ENCODE measurements at regions not wholly inside any gene's neighbourhood (a gene's known extent, or its start where the extent isn't known, plus 50 kb on each side); places are given as distances from the start of the nearest gene placed in this dataset.

GRCh38 chr6:156316583-156317125, 460.5 kb upstream of the ARID1B start:
- Histone ChIP-seq H2BK15ac (ENCODE audit: low read depth, low read length) (no peak overlapping the region), H3K27me3 (ENCODE audit: control insufficient read depth, insufficient read depth, low read length) (peaks cover 5% of the 10 kb centered on the region; the same call in 1 of the 2 replicates), H4K5ac (ENCODE audit: low read depth, low read length) (no peak overlapping the region), H3K56ac (ENCODE audit: extremely low read depth, insufficient read depth, low read length) (no peak overlapping the region), H3K4ac (ENCODE audit: low read depth, low read length) (no peak overlapping the region), H3K9me1 (ENCODE audit: insufficient read depth, low read length) (no peaks in the 10 kb centered on the region), H2BK120ac (ENCODE audit: low read depth, low read length) (no peak overlapping the region), H3K9me3 (ENCODE audit: control insufficient read depth, insufficient read depth, low read length) (no peaks in the 10 kb centered on the region), H3K4me1 (ENCODE audit: control insufficient read depth, insufficient read depth, low read length) (no peaks in the 10 kb centered on the region), H4K20me1 (ENCODE audit: insufficient read depth, low read length) (no peaks in the 10 kb centered on the region), H3K27ac (ENCODE audit: insufficient read depth, low read length) (no peak overlapping the region), H2AK5ac (ENCODE audit: low read depth, low read length) (no peak overlapping the region), H4K91ac (ENCODE audit: insufficient read depth, low read depth, low read length) (no peak overlapping the region), H3K4me3 (ENCODE audit: insufficient read depth, low read depth, low read length) (no peak overlapping the region), H3K36me3 (ENCODE audit: control insufficient read depth, insufficient read depth, low read length) (no peaks in the 10 kb centered on the region), H2AK9ac (replicated peaks; ENCODE audit: low read depth, low read length, poor library complexity) (no peak overlapping the region), H3K4me2 (ENCODE audit: low read depth, low read length) (no peak overlapping the region), H3K14ac (replicated peaks; ENCODE audit: low read depth, low read length) (no peak overlapping the region), H4K8ac (ENCODE audit: low read depth in 2 of 2, low read length in 2 of 2) (no peak overlapping the region), H3K9ac (ENCODE audit: low read depth, low read length) (no peak overlapping the region), H3K23ac (ENCODE audit: low read depth, low read length) (no peak overlapping the region), H3K18ac (ENCODE audit: low read depth, low read length) (no peak overlapping the region), H2BK5ac (ENCODE audit: low read depth, low read length, poor library complexity, severe bottlenecking) (no peak overlapping the region), H3K79me1 (ENCODE audit: low read depth in 1 of 2, low read length in 2 of 2) (no peaks in the 10 kb centered on the region), H2BK20ac (ENCODE audit: low read depth, low read length) (no peak overlapping the region), H2AFZ (replicated peaks; ENCODE audit: low read length, poor library complexity) (no peak overlapping the region)
- WGBS, 2 experiments (ENCODE audit: extremely low coverage in 2 of 2, insufficient read length in 1 of 2) = 22% methylated on average over 5 of the region's 11 CpGs; no CpG with 5 or more reads in 1 of the 2 experiments
- ATAC-seq (ENCODE audit: low read depth) = no peak
- ChIA-PET POLR2A (ENCODE audit: unreplicated experiment) (no interaction called here), CTCF (no interaction called here)
- TF ChIP-seq MXI1 (IDR thresholded peaks at IDR 0.05; ENCODE audit: borderline replicate concordance, low read depth, low read length) (no peak), MAFK (IDR thresholded peaks at IDR 0.05; ENCODE audit: low read depth, low read length) (no peak), FOS (IDR thresholded peaks at IDR 0.05; ENCODE audit: low read depth, low read length) (no peak), NFE2L2 (IDR thresholded peaks at IDR 0.05; ENCODE audit: low read depth, low read length) (no peak), MAZ (IDR thresholded peaks at IDR 0.05; ENCODE audit: borderline replicate concordance, low read depth, low read length) (no peak), CEBPB (IDR thresholded peaks at IDR 0.05; ENCODE audit: low read depth, low read length) (no peak), USF2 (IDR thresholded peaks at IDR 0.05; ENCODE audit: low read depth, low read length) (no peak)
- intact Hi-C loops (cut with micrococcal nuclease) = no loop called here
- in situ Hi-C loops (cut with MboI; ENCODE audit: low sequenced_read_pairs) = no loop called here
- DNase-seq = no peak
- no TSS peak for BruUV-seq (replicated peaks)
- dilution Hi-C loops (cut with HindIII; ENCODE audit: low sequenced_read_pairs, unreplicated experiment) = no loop called here
